GM23338 (cell line): ENCODE measurements at regions not wholly inside any gene's neighbourhood (a gene's known extent, or its start where the extent isn't known, plus 50 kb on each side); places are given as distances from the start of the nearest gene placed in this dataset.

Source experiments
- ATAC-seq: fragments of 200-7000 bp; cut with Tn5 transposase; 3 replicates; pipeline ENCODE4 v1.9.1; 2020
- DNase-seq: peaks from one replicate; pipeline ENCODE4 v3.0.0-alpha.2; 2015; ENCODE audit warnings: low spot score
- H2AFZ ChIP-seq: fragments of 200-600 bp; sonication (generic); 2 replicates; pipeline ENCODE4 v1.8.0; 2016; ENCODE audit warnings: antibody characterized with exemption, mild to moderate bottlenecking, moderate library complexity
- H3F3A ChIP-seq: fragments of 200-600 bp; sonication (generic); replicated peaks from 2 replicates; pipeline ENCODE4 v1.8.0; 2017; ENCODE audit warnings: antibody characterized with exemption, mixed run types, low read depth
- H3K27ac ChIP-seq: fragments of 200-600 bp; sonication (generic); 2 replicates; pipeline ENCODE4 v1.6.1; 2016; ENCODE audit warnings: low read depth
- H3K27me3 ChIP-seq: fragments of 200-600 bp; sonication (generic); 2 replicates; pipeline ENCODE4 v1.8.0; 2016; ENCODE audit warnings: mild to moderate bottlenecking, mixed run types, moderate library complexity; ENCODE audit not compliant: insufficient read depth
- H3K36me3 ChIP-seq: fragments of 200-600 bp; sonication (generic); 2 replicates; pipeline ENCODE4 v1.8.0; 2016; ENCODE audit warnings: mild to moderate bottlenecking; ENCODE audit not compliant: insufficient read depth
- H3K4me1 ChIP-seq: fragments of 200-600 bp; sonication (generic); 2 replicates; pipeline ENCODE4 v1.8.0; 2016; ENCODE audit warnings: mild to moderate bottlenecking, moderate library complexity; ENCODE audit not compliant: insufficient read depth
- H3K4me2 ChIP-seq: fragments of 200-600 bp; sonication (generic); 2 replicates; pipeline ENCODE4 v1.7.1; 2017; ENCODE audit warnings: mixed run types
- H3K4me3 ChIP-seq: fragments of 200-600 bp; sonication (generic); 2 replicates; pipeline ENCODE4 v1.6.1; 2016; ENCODE audit warnings: mixed run types
- H3K79me2 ChIP-seq: fragments of 200-600 bp; sonication (generic); replicated peaks from 2 replicates; pipeline ENCODE4 v1.8.0; 2017; ENCODE audit warnings: mild to moderate bottlenecking; ENCODE audit not compliant: insufficient read depth
- H3K9me2 ChIP-seq: fragments of 200-600 bp; sonication (generic); 2 replicates; pipeline ENCODE4 v1.8.0; 2017; ENCODE audit not compliant: insufficient read depth
- H4K20me1 ChIP-seq: fragments of 200-600 bp; sonication (generic); replicated peaks from 2 replicates; pipeline ENCODE4 v1.8.0; 2017; ENCODE audit warnings: mild to moderate bottlenecking; ENCODE audit not compliant: insufficient read depth
- H3K27ac Mint-ChIP-seq: 2 replicates; pipeline ENCODE4 v1.8.0; 2020; ENCODE audit warnings: inconsistent platforms, mild to moderate bottlenecking, moderate library complexity, mixed read lengths
- H3K27me3 Mint-ChIP-seq: 3 replicates; pipeline ENCODE4 v1.8.0; 2022; ENCODE audit warnings: low read depth, mild to moderate bottlenecking, moderate library complexity, mixed read lengths, inconsistent platforms; ENCODE audit not compliant: insufficient read depth, poor library complexity
- H3K36me3 Mint-ChIP-seq: 3 replicates; pipeline ENCODE4 v1.8.0; 2021; ENCODE audit warnings: low read depth, mild to moderate bottlenecking, inconsistent platforms, moderate library complexity, mixed read lengths
- H3K4me1 Mint-ChIP-seq: 3 replicates; pipeline ENCODE4 v1.8.0; 2020; ENCODE audit warnings: mild to moderate bottlenecking, inconsistent platforms, mixed read lengths
- H3K4me3 Mint-ChIP-seq: 3 replicates; pipeline ENCODE4 v1.8.0; 2021; ENCODE audit warnings: moderate library complexity, mild to moderate bottlenecking, inconsistent platforms, mixed read lengths
- H3K9me3 Mint-ChIP-seq: 3 replicates; pipeline ENCODE4 v1.8.0; 2020; ENCODE audit warnings: moderate library complexity, mild to moderate bottlenecking, inconsistent platforms, mixed read lengths
- CREB1 ChIP-seq: fragments of 250-450 bp; sonication (Bioruptor Pico); IDR thresholded peaks from 2 replicates; pipeline ENCODE4 v1.5.0; 2020; ENCODE audit warnings: low read depth, mild to moderate bottlenecking, moderate library complexity
- CTCF ChIP-seq, 2 experiments: fragments of 200-600 bp in 1 of 2; sonication (generic) in 1 of 2; conservative IDR thresholded peaks; 2 replicates each; pipeline versions ENCODE4 v1.5.1 to v1.6.1; 2016 to 2017; ENCODE audit warnings: antibody characterized with exemption in 2 of 2, low read depth in 2 of 2, mild to moderate bottlenecking in 2 of 2, moderate library complexity in 1 of 2
- ETS1 ChIP-seq: IDR thresholded peaks from 2 replicates; pipeline ENCODE4 v1.6.1; 2016; ENCODE audit warnings: antibody characterized with exemption
- JUNB ChIP-seq: IDR thresholded peaks from one replicate; pipeline ENCODE4 v1.6.1; 2016; ENCODE audit warnings: antibody characterized with exemption; ENCODE audit not compliant: unreplicated experiment
- NANOG ChIP-seq: IDR thresholded peaks from 2 replicates; pipeline ENCODE4 v1.6.1; 2016; ENCODE audit warnings: antibody characterized with exemption, borderline replicate concordance
- POLR2AphosphoS5 ChIP-seq: IDR thresholded peaks from 2 replicates; pipeline ENCODE4 v1.6.1; 2016; ENCODE audit warnings: antibody characterized with exemption, low read depth
- REST ChIP-seq: IDR thresholded peaks from one replicate; pipeline ENCODE4 v1.6.1; 2018; ENCODE audit warnings: antibody characterized with exemption; ENCODE audit not compliant: unreplicated experiment
- STAT1 ChIP-seq: IDR thresholded peaks from one replicate; pipeline ENCODE4 v1.6.1; 2016; ENCODE audit warnings: antibody characterized with exemption; ENCODE audit not compliant: unreplicated experiment
- ZNF114 ChIP-seq: fragments of 250-450 bp; sonication (Bioruptor Pico); IDR thresholded peaks from 2 replicates; pipeline ENCODE4 v1.5.0; 2020; ENCODE audit warnings: mild to moderate bottlenecking, moderate library complexity
- ZNF462 ChIP-seq: fragments of 250-450 bp; sonication (Bioruptor Pico); IDR thresholded peaks from 2 replicates; pipeline ENCODE4 v1.5.0; 2020; ENCODE audit warnings: mild to moderate bottlenecking, moderate library complexity

- no peak for TF ChIP-seq ZNF462 (CRISPR knock-in tag)
- no peak for TF ChIP-seq CREB1 (CRISPR knock-in tag)
- no peaks in the 10 kb centered on the region; the same call in 1 of the 2 replicates for H3K9me2 ChIP-seq
- peak overlapping the region; percentile 66; the same call in 1 of the 2 replicates for H2AFZ ChIP-seq
- H3K27me3 ChIP-seq: no peaks in the 10 kb centered on the region
- H3K4me2 ChIP-seq: no peak overlapping the region
- H3F3A ChIP-seq: no peaks in the 10 kb centered on the region
- H3K4me1 ChIP-seq: peaks cover 13% of the 10 kb centered on the region
- ATAC-seq (no peak), DNase-seq (no peak)
- no peak overlapping the region for H3K4me3 Mint-ChIP-seq
- H3K79me2 ChIP-seq: no peaks in the 10 kb centered on the region
- H3K9me3 Mint-ChIP-seq: no peaks in the 10 kb centered on the region
- H3K36me3 Mint-ChIP-seq: no peaks in the 10 kb centered on the region
- H3K36me3 ChIP-seq: no peaks in the 10 kb centered on the region
- no peak overlapping the region for H3K4me3 ChIP-seq
- no peak overlapping the region for H3K27ac ChIP-seq
- H3K27me3 Mint-ChIP-seq: no peaks in the 10 kb centered on the region
- H3K27ac Mint-ChIP-seq: no peak overlapping the region
- H3K4me1 Mint-ChIP-seq: peaks cover 22% of the 10 kb centered on the region
- H4K20me1 ChIP-seq: no peaks in the 10 kb centered on the region
Observed at GRCh38 chr4:138320831-138321230, 78.7 kb upstream of the SLC7A11 start.

- H3F3A ChIP-seq: no peaks in the 10 kb centered on the region
- DNase-seq (no peak), ATAC-seq (no peak)
- H3K36me3 ChIP-seq: no peaks in the 10 kb centered on the region
- no peak overlapping the region for H2AFZ ChIP-seq
- Mint-ChIP-seq H3K36me3 (no peaks in the 10 kb centered on the region), H3K9me3 (no peaks in the 10 kb centered on the region), H3K4me1 (peaks cover 22% of the 10 kb centered on the region), H3K27ac (no peak overlapping the region), H3K27me3 (no peaks in the 10 kb centered on the region), H3K4me3 (no peak overlapping the region)
- no peak overlapping the region for H3K27ac ChIP-seq
- no peak overlapping the region for H3K4me3 ChIP-seq
- H3K4me2 ChIP-seq: no peak overlapping the region
- H3K4me1 ChIP-seq: peaks cover 13% of the 10 kb centered on the region
- no peaks in the 10 kb centered on the region for H3K27me3 ChIP-seq
- H3K79me2 ChIP-seq: no peaks in the 10 kb centered on the region
- H4K20me1 ChIP-seq: no peaks in the 10 kb centered on the region
- H3K9me2 ChIP-seq: no peaks in the 10 kb centered on the region; the same call in 1 of the 2 replicates
- TF ChIP-seq REST (no peak), NANOG (no peak), ZNF114 (CRISPR knock-in tag) (no peak), JUNB (no peak), POLR2AphosphoS5 (no peak), CREB1 (CRISPR knock-in tag) (no peak), STAT1 (no peak), ETS1 (no peak), CTCF (conservative IDR thresholded peaks at IDR 0.05; ENCODE audit: low read depth in 2 of 2) (no peak)
Observed at GRCh38 chr4:138320030-138320429, 77.9 kb upstream of the SLC7A11 start.
